ENCODE measurements at regions not wholly inside any gene's neighbourhood (a gene's known extent, or its start where the extent isn't known, plus 50 kb on each side); places are given as distances from the start of the nearest gene placed in this dataset.
"Not testable (repeated sequence)": the region's sequence is repeated elsewhere in the genome, so short reads cannot be mapped to it uniquely, and the experiment has no call there.

GRCh38 chr7:10648289-10648688, 325.4 kb upstream of the PHF14 start:
- H3K27me3 Mint-ChIP-seq (ENCODE audit: low read depth) = no peaks in the 10 kb centered on the region
- no peak for TF ChIP-seq CTCF (conservative IDR thresholded peaks at IDR 0.05)
- H3K9me3 Mint-ChIP-seq = peaks cover 2% of the 10 kb centered on the region
- H3K27ac Mint-ChIP-seq (ENCODE audit: unreplicated experiment) = no peak overlapping the region
- no peaks in the 10 kb centered on the region for H3K4me1 Mint-ChIP-seq
- no peaks in the 10 kb centered on the region for H3K36me3 Mint-ChIP-seq (ENCODE audit: low read depth)
- H3K4me3 Mint-ChIP-seq = no peak overlapping the region
- DNase-seq (ENCODE audit: low read depth, low spot score) = no peak

GRCh38 chr7:10649120-10649519, 324.6 kb upstream of the PHF14 start:
- not testable (repeated sequence) for DNase-seq (ENCODE audit: low read depth, low spot score); H3K27me3 Mint-ChIP-seq (ENCODE audit: low read depth); H3K9me3 Mint-ChIP-seq; H3K36me3 Mint-ChIP-seq (ENCODE audit: low read depth); H3K4me1 Mint-ChIP-seq; H3K27ac Mint-ChIP-seq (ENCODE audit: unreplicated experiment); H3K4me3 Mint-ChIP-seq

GRCh38 chr7:10655031-10655430, 318.6 kb upstream of the PHF14 start:
- H3K27me3 Mint-ChIP-seq (ENCODE audit: low read depth) = no peaks in the 10 kb centered on the region
- H3K4me1 Mint-ChIP-seq = no peaks in the 10 kb centered on the region
- H3K36me3 Mint-ChIP-seq (ENCODE audit: low read depth) = no peaks in the 10 kb centered on the region
- no peak for TF ChIP-seq CTCF (conservative IDR thresholded peaks at IDR 0.05)
- H3K9me3 Mint-ChIP-seq = peaks cover 2% of the 10 kb centered on the region
- no peak overlapping the region for H3K27ac Mint-ChIP-seq (ENCODE audit: unreplicated experiment)
- no peak for DNase-seq (ENCODE audit: low read depth, low spot score)
- H3K4me3 Mint-ChIP-seq = no peak overlapping the region

GRCh38 chr7:10657201-10657600, 316.5 kb upstream of the PHF14 start:
- DNase-seq (ENCODE audit: low read depth, low spot score) = no peak
- TF ChIP-seq CTCF (conservative IDR thresholded peaks at IDR 0.05) = no peak
- H3K27me3 Mint-ChIP-seq (ENCODE audit: low read depth) = no peaks in the 10 kb centered on the region
- no peak overlapping the region for H3K27ac Mint-ChIP-seq (ENCODE audit: unreplicated experiment)
- H3K4me3 Mint-ChIP-seq = no peak overlapping the region
- H3K4me1 Mint-ChIP-seq = no peaks in the 10 kb centered on the region
- peaks cover 2% of the 10 kb centered on the region for H3K9me3 Mint-ChIP-seq
- no peaks in the 10 kb centered on the region for H3K36me3 Mint-ChIP-seq (ENCODE audit: low read depth)

GRCh38 chr7:10657837-10658236, 315.8 kb upstream of the PHF14 start:
- DNase-seq (ENCODE audit: low read depth, low spot score) = no peak
- Mint-ChIP-seq H3K36me3 (ENCODE audit: low read depth) (no peaks in the 10 kb centered on the region), H3K9me3 (no peaks in the 10 kb centered on the region), H3K4me1 (no peaks in the 10 kb centered on the region), H3K27ac (ENCODE audit: unreplicated experiment) (no peak overlapping the region), H3K27me3 (ENCODE audit: low read depth) (no peaks in the 10 kb centered on the region), H3K4me3 (no peak overlapping the region)
- TF ChIP-seq CTCF (conservative IDR thresholded peaks at IDR 0.05) = no peak

GRCh38 chr7:10662491-10662890, 311.2 kb upstream of the PHF14 start:
- no peaks in the 10 kb centered on the region for H3K27me3 Mint-ChIP-seq (ENCODE audit: low read depth)
- H3K36me3 Mint-ChIP-seq (ENCODE audit: low read depth) = no peaks in the 10 kb centered on the region
- no peak overlapping the region for H3K27ac Mint-ChIP-seq (ENCODE audit: unreplicated experiment)
- H3K4me1 Mint-ChIP-seq = no peaks in the 10 kb centered on the region
- no peak for TF ChIP-seq CTCF (conservative IDR thresholded peaks at IDR 0.05)
- H3K9me3 Mint-ChIP-seq = no peaks in the 10 kb centered on the region
- DNase-seq (ENCODE audit: low read depth, low spot score) = no peak
- no peak overlapping the region for H3K4me3 Mint-ChIP-seq

Data from neural crest cell (in vitro differentiated cells).